DND-41 (cell line): ENCODE measurements at regions not wholly inside any gene's neighbourhood (a gene's known extent, or its start where the extent isn't known, plus 50 kb on each side); places are given as distances from the start of the nearest gene placed in this dataset.

Source experiments
- ATAC-seq: fragments of 200-7000 bp; cut with Tn5 transposase; 3 replicates; pipeline ENCODE4 v1.9.1; 2021; ENCODE audit warnings: low read depth; ENCODE audit not compliant: insufficient read depth
- DNase-seq: peaks from one replicate; pipeline ENCODE4 v3.0.0-alpha.2; 2020
- H2AFZ ChIP-seq: 2 replicates; pipeline ENCODE4 v1.6.0; 2012; ENCODE audit warnings: low read depth, low read length
- H3K27ac ChIP-seq: 2 replicates; pipeline ENCODE4 v1.5.1; 2012; ENCODE audit warnings: low read length, inconsistent platforms
- H3K27me3 ChIP-seq: fragments of 200-600 bp; sonication (generic); 2 replicates; pipeline ENCODE4 v1.6.0; 2012; ENCODE audit warnings: low read length, mild to moderate bottlenecking, inconsistent platforms; ENCODE audit not compliant: insufficient read depth, poor library complexity
- H3K36me3 ChIP-seq: 2 replicates; pipeline ENCODE4 v1.5.1; 2012; ENCODE audit warnings: low read length, inconsistent platforms; ENCODE audit not compliant: insufficient read depth
- H3K4me1 ChIP-seq: 2 replicates; pipeline ENCODE4 v1.5.1; 2012; ENCODE audit warnings: mild to moderate bottlenecking, low read length; ENCODE audit not compliant: insufficient read depth
- H3K4me2 ChIP-seq: 2 replicates; pipeline ENCODE4 v1.6.0; 2012; ENCODE audit warnings: mild to moderate bottlenecking, moderate library complexity, low read length, inconsistent platforms; ENCODE audit not compliant: insufficient read depth
- H3K4me3 ChIP-seq, 2 experiments: fragments of 200-600 bp in 1 of 2; shearing (Covaris generic) in 1 of 2; 2 replicates each; pipeline ENCODE4 v1.5.1; 2012 to 2016; ENCODE audit warnings: inconsistent platforms in 2 of 2, low read length in 2 of 2, mild to moderate bottlenecking in 2 of 2, low read depth in 1 of 2, moderate library complexity in 1 of 2
- H3K79me2 ChIP-seq: 2 replicates; pipeline ENCODE4 v1.6.0; 2012; ENCODE audit warnings: low read length, inconsistent platforms; ENCODE audit not compliant: insufficient read depth
- H3K9ac ChIP-seq: 2 replicates; pipeline ENCODE4 v1.6.0; 2012; ENCODE audit warnings: low read depth, mild to moderate bottlenecking, inconsistent platforms, low read length, moderate library complexity
- H3K9me3 ChIP-seq: 2 replicates; pipeline ENCODE4 v1.5.1; 2012; ENCODE audit warnings: low read length, moderate library complexity, mild to moderate bottlenecking, inconsistent platforms; ENCODE audit not compliant: insufficient read depth, severe bottlenecking
- H4K20me1 ChIP-seq: 2 replicates; pipeline ENCODE4 v1.6.0; 2012; ENCODE audit warnings: low read length; ENCODE audit not compliant: insufficient read depth
- CTCF ChIP-seq: IDR thresholded peaks from 2 replicates; pipeline ENCODE4 v1.5.1; 2012; ENCODE audit warnings: borderline replicate concordance, low read length, moderate library complexity, mild to moderate bottlenecking; ENCODE audit not compliant: poor library complexity, severe bottlenecking; ENCODE audit errors: extremely low read depth
- EZH2 ChIP-seq: IDR thresholded peaks from 3 replicates; pipeline ENCODE4 v1.6.1; 2012; ENCODE audit warnings: borderline replicate concordance, low read depth, mild to moderate bottlenecking, moderate library complexity, low read length, inconsistent platforms; ENCODE audit not compliant: severe bottlenecking

- Histone ChIP-seq H3K36me3 (no peaks in the 10 kb centered on the region), H3K4me2 (no peak overlapping the region), H2AFZ (no peak overlapping the region), H3K9ac (no peak overlapping the region), H3K4me3 (no peak overlapping the region), H3K79me2 (no peaks in the 10 kb centered on the region), H4K20me1 (no peaks in the 10 kb centered on the region), H3K9me3 (no peaks in the 10 kb centered on the region), H3K27ac (no peak overlapping the region), H3K27me3 (no peaks in the 10 kb centered on the region), H3K4me1 (no peaks in the 10 kb centered on the region)
- TF ChIP-seq CTCF (no peak), EZH2 (no peak)
- DNase-seq (no peak), ATAC-seq (no peak)
Measured at GRCh38 chr9:2260417-2261306, 245.5 kb downstream of the SMARCA2 start.

- no peaks in the 10 kb centered on the region for H3K4me1 ChIP-seq
- no peak overlapping the region for H2AFZ ChIP-seq
- no peaks in the 10 kb centered on the region for H3K36me3 ChIP-seq
Measured at GRCh38 chr9:2261421-2262103, 246.4 kb downstream of the SMARCA2 start.

GRCh38 chr9:2262386-2263071 is 247.4 kb downstream of the SMARCA2 start:
- Histone ChIP-seq H3K4me2 (no peak overlapping the region), H4K20me1 (no peaks in the 10 kb centered on the region), H3K9me3 (no peaks in the 10 kb centered on the region), H3K36me3 (no peaks in the 10 kb centered on the region), H3K79me2 (no peaks in the 10 kb centered on the region), H3K4me3 (no peak overlapping the region), H3K27me3 (no peaks in the 10 kb centered on the region), H2AFZ (no peak overlapping the region), H3K9ac (no peak overlapping the region), H3K4me1 (no peaks in the 10 kb centered on the region), H3K27ac (no peak overlapping the region)
- TF ChIP-seq CTCF = no peak
- TF ChIP-seq EZH2 = no peak
- DNase-seq (no peak), ATAC-seq (no peak)

More at GRCh38 chr9:2261421-2262103, 246.4 kb downstream of the SMARCA2 start:
- Histone ChIP-seq H4K20me1 (no peaks in the 10 kb centered on the region), H3K27me3 (no peaks in the 10 kb centered on the region), H3K4me3 (no peak overlapping the region), H3K79me2 (no peaks in the 10 kb centered on the region), H3K9ac (no peak overlapping the region), H3K27ac (no peak overlapping the region), H3K9me3 (no peaks in the 10 kb centered on the region), H3K4me2 (no peak overlapping the region)
- ATAC-seq = no peak
- TF ChIP-seq EZH2 = no peak
- TF ChIP-seq CTCF = no peak
- DNase-seq = no peak
